Thyroid gland (tissue), 4 donors: ENCODE measurements at regions not wholly inside any gene's neighbourhood (a gene's known extent, or its start where the extent isn't known, plus 50 kb on each side); places are given as distances from the start of the nearest gene placed in this dataset.

Experiments used
- CTCF ChIP-seq, 6 experiments: fragments of 200-600 bp in 3 of 6; fragments of 450-650 bp in 3 of 6; sonication (generic) in 3 of 6; IDR thresholded peaks; one replicate each; pipeline ENCODE4 v1.5.1; 2016 to 2019; ENCODE audit warnings: antibody characterized with exemption in 6 of 6, mild to moderate bottlenecking in 2 of 6, inconsistent platforms in 1 of 6, moderate library complexity in 1 of 6
- POLR2A ChIP-seq, 2 donors: fragments of 450-650 bp; IDR thresholded peaks; one replicate each; pipeline ENCODE4 v1.6.1; 2017; ENCODE audit warnings: antibody characterized with exemption in 2 of 2, mild to moderate bottlenecking in 2 of 2, moderate library complexity in 1 of 2

GRCh38 chr12:132423820-132424645 lies 65.9 kb upstream of the FBRSL1 start:
- no peak for TF ChIP-seq CTCF (IDR thresholded peaks at IDR 0.05)
- TF ChIP-seq POLR2A (IDR thresholded peaks at IDR 0.05), result no peak
